DMS53 treated with DMSO at 0.1 percent for 48 hours (cell line): ENCODE measurements at regions not wholly inside any gene's neighbourhood (a gene's known extent, or its start where the extent isn't known, plus 50 kb on each side); places are given as distances from the start of the nearest gene placed in this dataset.

ENCODE experiments used
- DNase-seq: peaks from one replicate; lab custom pipeline; 2025; ENCODE audit not compliant: unreplicated experiment; lab: John Stamatoyannopoulos, UW

DNA sequence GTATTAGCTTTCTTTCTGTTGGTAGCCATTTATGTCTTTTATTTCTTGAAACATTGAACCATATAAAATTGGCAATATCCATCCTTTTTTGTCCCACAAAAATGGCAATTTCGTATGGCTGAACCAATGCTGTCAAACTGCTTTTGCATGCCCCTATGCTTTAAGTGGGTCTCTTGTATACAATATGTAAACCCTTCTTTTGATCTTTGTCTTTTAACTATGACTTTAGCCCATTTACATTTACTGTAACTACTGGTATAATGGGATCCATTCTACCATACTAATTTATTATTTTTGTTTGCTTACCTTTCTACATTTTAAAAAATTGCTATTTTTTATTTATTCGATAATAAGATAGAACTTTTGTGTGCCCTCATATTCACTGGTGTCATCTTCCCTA, 93.4 kb downstream of the TENT4A start:
- no peak for DNase-seq

DNA sequence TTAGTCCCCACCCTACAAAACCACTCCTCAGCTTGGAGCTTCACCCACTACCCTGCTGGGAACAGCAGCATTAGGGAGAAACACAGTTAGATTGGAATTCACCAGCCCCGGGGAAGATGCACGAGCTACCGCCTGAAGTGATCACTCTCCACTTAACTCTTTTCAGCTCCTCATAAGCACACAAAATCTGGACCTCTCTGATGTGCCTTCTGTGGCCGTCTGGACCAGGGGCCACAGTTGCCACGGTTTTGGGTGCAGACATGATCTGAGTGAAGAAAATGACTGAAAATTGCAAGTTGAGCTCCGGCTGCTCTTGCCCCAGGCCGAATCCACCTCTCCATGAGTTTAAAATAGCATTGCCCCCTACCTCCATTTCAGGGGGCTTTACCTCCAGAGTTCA, 95.2 kb downstream of the TENT4A start:
- no peak for DNase-seq

DNA sequence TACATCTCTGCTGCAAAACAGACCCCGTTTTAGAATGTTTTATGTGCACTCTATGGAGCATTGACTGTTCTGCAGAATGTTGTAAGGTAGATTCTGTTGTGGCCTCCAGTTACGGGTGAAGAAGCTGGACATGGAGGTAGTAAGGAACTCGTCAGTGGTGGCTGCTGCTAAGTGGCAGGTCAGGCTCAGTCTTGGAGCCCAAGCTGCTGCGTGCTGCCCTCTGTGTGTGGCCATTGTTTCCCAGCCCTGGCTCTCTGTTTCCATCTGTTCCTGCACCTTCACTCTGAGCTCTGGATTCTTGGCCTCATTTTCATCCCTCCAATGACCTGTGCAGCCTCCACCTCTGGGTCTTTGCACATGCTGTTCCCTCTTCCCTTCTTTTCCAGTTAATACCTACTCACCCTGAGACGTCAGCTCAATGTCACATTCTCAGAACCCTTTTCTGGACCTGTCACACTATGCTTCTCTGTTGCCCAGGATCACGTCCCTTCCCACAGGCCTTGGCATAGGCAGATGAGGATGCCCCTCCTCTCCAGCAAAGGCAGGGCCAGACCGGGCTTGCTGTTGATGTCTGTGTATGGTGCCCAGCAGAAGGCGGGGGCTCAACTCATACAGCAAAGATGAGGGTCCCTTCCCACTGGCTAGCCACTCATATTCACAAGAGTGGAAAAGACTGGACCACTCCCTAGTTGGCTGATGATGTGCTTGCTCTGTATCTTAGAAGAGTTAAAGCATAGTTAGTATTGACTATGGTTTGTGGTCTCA, 97.6 kb downstream of the TENT4A start:
- DNase-seq: no peak

DNA sequence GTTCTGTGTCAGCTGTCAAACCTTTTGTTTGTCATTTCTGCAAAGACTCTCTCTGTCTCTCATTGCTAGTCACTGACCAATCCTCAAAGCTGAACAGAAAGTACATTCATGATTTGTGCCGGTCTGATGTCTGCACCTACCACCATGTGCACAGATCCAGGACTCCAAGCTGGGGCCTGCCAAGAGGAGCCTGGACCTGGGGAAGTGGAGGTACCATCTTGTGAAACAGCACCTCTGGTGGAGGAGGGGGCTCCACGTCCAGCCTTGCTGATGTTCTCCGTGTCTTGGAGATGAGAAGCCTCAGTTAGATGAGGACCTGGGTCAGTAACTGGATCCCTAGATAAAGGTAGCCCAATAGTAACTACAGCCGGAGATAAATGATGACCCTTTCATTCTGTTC, 98.9 kb downstream of the TENT4A start:
- DNase-seq: no peak

DNA sequence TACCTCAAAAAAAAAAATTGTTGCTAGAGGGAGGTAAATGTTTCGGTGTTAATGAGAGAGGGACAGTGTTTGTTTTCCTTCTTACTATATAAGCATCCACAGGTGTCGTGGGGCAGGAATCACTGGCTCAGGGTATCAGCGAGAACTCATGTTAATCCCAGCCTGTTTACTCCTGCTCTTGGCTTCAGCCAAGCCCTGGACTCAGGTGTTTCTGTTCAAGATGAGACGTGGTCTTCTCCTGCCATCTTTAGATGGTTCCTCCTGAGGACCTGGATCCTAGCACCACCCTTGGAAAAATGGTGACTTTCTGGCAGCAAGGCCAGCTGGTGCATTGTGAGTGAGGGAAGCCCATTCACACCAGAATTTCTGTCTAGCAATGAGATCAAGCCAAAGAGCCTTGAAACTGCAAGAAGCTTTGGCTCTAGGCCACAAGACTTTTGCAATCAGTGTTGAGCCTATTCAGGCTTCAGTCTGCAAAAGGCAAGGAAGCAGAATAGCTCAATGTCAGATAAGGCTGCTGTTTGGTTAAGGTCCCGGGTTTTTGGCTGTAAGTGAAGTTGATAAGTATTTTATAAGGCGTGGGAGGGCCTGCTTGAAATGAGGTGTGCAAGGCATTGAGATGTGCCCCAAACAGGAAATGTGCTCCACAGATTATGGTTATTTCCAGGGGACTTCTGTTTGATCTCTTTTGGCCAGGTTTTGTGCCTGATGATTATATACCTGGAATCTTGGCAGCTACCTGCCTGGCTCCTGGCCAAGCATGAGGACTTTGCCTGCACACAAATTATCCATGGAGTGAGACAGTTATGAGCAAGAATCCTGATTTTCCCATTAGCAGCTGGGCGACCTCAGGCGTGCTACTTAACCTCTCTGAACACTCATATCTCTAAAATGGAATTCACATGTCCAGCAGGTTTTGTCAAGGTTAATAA, 99.8 kb downstream of the TENT4A start:
- DNase-seq: no peak

DNA sequence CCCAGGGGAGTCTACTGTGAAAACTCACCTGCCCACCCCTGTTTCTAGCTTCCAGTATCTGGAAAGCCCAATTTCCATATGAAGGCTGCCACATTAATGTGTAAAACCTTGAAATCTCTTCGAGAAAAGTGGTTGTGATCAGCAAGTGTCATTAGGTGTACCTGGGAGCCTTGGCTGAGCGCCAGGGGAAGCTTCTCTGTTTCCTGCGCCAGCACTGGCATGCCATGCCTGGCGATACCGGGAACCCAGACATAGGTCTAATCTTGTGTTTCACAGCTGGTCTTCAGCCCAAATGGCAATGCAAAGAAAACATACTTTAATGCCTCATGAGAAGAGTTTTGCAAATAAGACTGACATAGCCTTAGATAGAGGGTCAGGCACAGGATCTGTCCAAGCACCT, 101.6 kb downstream of the TENT4A start:
- DNase-seq: no peak

DNA sequence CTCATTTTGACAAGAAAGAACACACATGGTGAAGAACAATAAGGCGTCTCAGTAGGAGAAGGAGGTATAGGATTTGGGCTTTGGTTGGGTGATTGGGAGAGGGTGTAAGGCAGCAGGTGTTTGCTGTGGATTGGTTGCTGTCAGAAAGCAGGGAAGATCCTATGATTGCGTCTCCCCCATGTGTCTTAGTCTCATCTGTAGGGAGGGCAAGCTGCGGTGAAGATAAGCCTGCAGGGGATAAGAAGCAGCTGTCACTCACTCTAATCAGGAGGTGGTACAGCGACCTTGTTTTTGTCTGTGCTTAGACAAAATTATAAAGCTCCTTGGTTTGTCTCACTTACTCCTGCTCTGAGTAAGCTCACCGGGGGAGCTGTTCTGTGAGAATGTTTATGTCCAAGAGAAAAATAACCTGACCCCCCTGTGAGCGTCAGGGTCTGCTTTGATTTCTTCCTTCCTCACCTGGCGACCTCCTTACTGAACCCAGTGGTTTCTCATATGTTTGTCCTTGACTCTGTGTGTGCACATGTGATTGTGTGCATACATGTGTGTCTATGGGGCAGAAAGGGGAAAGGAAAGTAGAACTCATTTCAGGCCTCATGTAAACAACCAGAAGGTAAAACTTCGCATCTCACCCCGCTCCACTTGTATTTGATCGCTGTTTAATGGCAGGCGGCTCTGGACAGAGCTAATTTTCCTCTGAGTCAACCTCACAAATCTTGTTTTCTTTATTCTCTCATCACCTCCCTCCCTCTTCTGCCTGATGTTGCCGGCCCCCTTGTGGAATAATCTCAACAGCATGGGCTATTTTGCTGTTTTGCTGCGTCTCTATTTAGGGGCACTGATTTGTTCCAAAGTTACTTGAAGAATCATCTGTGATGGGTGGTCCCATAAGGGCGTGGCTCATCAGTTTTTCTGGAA, 105.6 kb downstream of the TENT4A start:
- DNase-seq: no peak

DNA sequence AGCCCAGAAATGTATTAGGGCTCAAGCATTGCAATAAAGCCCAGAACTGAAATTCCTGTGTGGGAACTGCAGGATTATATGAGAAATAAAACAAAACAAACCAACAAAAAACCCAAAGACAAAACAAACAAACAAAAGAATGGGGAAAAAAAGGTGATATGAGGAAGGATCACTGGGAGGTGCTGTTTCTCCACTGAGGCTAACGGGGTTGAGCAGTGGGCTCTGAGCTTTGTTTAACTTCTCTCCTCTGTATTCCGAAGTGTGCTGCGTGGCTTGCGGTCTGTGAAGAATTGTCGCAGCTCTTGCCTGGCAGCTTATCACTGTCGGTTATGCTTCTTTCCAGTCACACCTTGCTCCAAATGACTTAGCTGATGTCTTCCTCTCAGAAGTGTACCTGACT, 106.3 kb downstream of the TENT4A start:
- DNase-seq: no peak

DNA sequence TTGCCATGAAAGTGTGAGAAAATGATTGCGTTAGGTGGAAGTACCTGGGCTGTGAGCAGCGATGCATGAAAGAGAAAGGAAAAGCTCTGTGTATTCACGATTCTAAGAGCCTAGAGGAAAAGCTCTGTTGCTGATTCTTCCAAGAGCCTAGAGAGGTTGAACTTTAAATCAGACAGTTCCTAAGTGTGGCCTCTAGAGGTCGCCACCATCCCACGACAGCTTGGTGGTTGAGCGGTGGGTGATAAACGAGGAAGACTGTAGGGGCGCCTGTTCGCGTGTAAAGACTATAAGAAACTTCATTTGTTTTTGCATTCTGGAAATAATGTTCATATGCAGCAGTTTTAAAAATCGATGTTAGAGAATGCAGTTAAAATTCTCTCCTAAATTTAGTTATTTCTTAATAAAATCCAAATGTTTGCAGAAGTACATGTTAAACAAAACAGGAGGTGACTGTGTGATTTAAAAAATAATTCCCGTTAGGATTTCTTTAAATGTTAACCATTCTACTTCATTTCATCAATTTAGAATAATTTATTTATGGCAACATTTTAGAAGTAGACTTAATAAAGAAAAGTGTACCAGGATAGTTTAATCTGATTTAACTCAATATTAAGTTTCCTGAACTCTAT, 107.7 kb downstream of the TENT4A start:
- peak; percentile 83 for DNase-seq

DNA sequence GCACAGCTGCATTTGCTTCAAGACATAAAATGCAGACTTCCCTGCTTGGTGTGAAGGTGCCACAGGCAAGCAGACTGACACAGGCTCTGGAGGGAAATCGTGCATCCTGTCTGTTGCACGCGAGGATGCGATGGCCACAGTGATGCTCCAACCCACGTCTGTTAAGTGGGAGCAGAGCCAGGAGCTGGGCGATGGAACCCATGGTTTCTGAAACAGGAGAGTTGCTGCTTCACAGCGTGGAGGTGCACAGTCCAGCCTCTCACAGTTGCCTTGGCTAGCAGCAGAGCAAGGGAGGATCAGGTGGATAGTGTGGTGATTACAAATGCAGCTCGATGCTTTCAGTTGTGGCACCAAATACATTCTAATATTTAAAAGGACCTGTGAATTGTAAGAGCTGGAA, 108.8 kb downstream of the TENT4A start:
- no peak for DNase-seq

DNA sequence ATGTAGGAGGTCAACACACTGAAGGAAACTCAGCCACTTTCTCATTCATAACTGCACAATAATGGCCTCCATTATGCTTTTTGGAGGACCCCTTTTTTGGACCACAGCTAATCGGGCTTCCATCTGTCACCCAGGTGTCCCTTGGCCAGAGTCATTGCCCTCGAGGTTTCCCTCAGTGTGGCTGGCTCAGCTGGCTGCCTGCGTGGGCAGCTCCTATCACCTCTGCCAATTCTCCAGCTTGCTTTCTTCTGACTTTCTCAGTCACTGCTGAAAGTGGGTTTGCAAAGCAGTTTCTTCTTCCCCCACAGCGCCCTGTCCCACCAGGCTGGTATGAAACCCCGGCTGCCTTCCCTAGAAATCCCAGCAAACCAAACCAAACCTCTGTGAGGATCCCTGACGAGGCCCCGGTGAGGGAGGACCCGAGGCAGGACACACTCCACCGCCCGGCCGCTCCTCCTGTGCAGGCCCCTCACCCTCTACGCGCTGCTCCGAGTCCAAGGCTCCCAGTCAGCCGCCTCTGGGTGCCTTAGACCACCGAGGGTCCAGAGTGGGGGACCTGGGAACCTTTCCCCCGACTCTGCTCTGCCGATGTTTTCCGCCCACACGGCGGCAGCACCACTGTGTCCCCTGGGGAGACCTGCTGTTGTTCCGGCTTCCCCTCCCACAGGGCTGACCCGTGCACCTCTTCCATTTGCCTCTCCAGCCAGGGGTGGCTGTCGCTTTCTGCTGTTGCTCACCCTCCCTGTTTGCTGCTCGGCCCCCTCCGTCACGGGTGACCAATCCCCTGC, 109.5 kb downstream of the TENT4A start:
- peak; percentile 41 for DNase-seq

DNA sequence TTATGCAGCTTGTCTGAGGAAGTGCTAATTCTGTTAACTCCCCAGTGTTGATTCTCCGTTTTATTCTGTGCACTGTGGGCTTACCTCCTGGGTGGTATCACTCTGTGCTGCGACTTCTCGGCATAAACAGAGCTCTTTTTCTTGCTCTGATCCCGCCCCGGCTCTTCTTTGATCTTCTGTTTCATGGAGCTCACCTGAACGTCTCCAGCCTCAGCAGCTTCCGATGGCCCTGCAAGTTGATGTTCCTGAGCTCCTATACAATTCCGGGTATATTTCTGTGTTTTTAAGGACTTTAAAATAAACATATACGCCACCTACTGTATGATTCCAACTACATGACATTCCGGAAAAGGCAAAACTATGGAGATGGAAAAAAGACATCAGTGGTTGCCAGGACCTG, 110.8 kb downstream of the TENT4A start:
- DNase-seq: no peak

DNA sequence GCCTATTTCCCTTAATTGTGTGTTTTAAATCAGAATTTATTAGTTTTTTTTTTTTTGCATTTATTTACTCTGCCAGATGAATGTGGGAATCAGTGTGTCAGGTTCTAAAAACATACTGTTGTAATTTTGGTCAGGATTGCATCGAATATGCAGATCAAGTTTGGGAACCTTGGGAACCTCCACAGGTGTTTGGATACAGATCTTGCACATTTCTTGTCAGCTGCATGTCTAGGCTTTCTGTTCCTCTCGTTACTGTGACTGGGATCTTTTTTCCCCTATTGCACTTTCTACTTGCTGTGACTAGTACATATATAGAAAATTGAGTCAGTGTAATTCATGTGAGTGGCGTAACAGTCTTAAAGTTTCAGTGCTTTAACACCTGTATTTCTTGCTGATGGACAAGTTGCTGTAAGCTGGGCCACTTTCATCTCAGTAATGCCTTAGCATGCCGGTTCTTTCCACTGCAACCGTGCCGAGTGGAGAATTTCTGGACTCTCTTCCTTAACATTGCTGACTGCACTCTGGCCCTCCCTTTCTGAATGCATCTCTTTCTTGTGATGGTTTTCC, 112.5 kb downstream of the TENT4A start:
- no peak for DNase-seq

DNA sequence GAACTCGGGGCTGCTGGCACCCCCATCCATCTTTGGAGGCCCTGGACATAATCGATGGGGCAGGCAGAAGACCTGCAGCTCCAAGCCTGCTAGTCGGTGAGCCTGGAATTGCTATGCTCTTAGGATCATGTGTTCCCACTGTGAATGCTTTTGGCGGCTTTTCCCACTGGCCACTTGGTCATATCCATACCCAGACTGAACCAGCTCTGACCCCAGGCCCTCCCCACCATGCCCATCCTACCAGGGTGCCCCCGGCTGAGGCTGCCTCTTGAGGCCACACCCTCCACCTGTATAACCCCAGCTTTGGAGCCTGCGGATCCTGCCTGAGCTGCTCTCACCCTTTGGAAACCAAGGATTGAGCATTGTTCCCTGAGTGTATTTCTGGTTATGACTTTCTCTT, 113.5 kb downstream of the TENT4A start:
- DNase-seq: no peak

DNA sequence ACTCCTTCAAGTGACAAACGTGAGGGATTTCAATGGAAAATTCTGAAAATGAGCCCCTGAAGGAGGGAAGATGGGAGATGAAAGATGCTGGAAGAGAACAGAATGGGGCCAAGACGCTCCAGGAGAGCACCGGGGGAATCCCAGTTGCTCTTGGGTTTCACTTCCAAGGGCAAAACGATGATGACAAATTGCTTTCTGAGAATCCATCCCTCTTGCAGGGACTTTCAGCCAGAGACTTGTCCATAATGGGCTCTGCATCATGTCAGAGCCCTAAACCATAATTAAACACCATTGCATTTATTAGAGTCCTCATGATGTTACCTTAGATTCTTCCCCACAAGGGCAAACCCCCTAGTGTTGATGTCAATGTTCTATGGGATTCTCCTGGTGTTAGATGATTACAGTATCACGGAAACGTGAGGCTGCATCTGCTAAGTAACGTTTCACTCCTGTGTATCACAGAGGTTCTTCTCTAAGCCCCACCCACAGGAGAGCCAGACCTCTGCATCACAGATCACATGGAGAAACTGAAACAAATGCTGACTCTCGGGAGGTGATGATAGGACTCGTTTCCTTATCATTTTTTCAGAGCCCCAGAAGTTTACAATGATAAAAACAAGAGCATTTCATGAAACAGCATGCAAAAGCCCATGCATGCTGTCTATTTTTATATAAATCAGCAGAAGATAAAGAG, 114.4 kb downstream of the TENT4A start:
- DNase-seq: peak; percentile 16

DNA sequence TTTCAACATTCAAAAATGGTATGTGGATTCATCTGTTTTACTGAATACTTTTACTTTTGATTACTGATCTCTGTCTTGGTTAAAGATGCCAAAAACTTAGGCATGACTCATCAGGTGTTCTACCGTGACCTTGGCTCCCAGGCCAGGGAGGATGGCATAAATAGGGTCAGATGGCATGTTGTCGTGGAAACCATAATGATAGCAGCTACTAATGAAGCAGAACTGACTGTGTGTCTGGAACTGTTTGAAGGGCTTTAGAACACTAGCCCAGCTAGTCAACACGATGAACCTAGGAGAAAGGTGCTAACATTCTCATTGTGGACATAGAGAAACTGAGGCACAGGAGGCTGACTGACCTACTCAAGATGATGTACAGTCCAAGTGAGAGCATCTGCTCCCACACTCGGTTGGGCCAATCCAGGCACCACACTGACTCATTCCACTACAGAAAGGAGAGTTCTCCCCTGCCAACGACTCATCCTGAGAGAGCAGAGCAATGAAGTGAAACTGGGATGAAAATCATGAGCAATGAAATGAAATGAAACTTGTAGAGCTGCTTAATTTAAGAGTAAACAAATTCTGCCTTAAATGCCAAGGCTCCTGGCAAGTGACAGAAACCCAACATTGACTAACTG, 116.0 kb downstream of the TENT4A start:
- no peak for DNase-seq

DNA sequence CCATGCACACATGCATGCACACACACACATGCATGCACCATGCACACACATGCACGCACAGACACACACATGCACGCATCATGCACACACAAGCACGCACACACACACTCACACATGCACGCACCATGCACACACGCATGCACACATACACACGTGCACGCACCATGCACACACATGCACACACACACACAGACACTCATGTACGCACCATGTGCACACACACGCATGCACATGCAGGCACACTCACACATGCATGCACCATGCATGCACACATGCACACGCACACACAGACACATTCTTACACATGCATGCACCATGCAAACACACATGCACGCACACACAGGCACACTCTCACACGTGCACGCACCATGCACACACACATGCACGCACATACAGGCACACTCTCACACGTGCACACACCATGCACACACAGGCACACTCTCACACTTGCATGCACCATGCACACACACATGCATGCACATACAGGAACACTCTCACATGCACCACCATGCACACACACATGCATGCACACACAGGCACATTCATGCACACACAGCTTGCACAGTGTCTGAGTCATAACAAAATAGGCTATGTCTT, 117.5 kb downstream of the TENT4A start:
- no peak for DNase-seq
